SK-N-SH treated with all-trans-retinoic acid at 6 μM for 48 hours (cell line): ENCODE measurements at regions not wholly inside any gene's neighbourhood (a gene's known extent, or its start where the extent isn't known, plus 50 kb on each side); places are given as distances from the start of the nearest gene placed in this dataset.

Source experiments
- ARNTL ChIP-seq: fragments of 450-650 bp; formaldehyde crosslinking; IDR thresholded peaks from 2 replicates; pipeline ENCODE4 v1.5.0; 2020; ENCODE audit warnings: low read depth, mild to moderate bottlenecking, moderate library complexity, borderline replicate concordance
- CREB5 ChIP-seq: fragments of 250-450 bp; sonication (Bioruptor Pico); IDR thresholded peaks from 2 replicates; pipeline ENCODE4 v1.5.1; 2020; ENCODE audit warnings: low read depth, mild to moderate bottlenecking, moderate library complexity
- OSR1 ChIP-seq: fragments of 250-450 bp; sonication (Bioruptor Pico); IDR thresholded peaks from 2 replicates; pipeline ENCODE4 v1.8.0; 2022; ENCODE audit warnings: moderate library complexity, mild to moderate bottlenecking, inconsistent platforms
- POU6F1 ChIP-seq: fragments of 250-450 bp; sonication (Bioruptor Pico); IDR thresholded peaks from 2 replicates; pipeline ENCODE4 v1.8.0; 2021; ENCODE audit warnings: low read depth, mild to moderate bottlenecking, moderate library complexity, borderline replicate concordance
- RARB ChIP-seq: fragments of 250-450 bp; sonication (Bioruptor Pico); IDR thresholded peaks from 2 replicates; pipeline ENCODE4 v1.8.0; 2021; ENCODE audit warnings: mild to moderate bottlenecking, moderate library complexity
- SNAI2 ChIP-seq: fragments of 250-450 bp; sonication (Bioruptor Pico); IDR thresholded peaks from 2 replicates; pipeline ENCODE4 v1.5.0; 2020; ENCODE audit warnings: mild to moderate bottlenecking, moderate library complexity
- TOX ChIP-seq: fragments of 250-450 bp; sonication (Bioruptor Pico); IDR thresholded peaks from 2 replicates; pipeline ENCODE4 v1.8.0; 2021; ENCODE audit warnings: mild to moderate bottlenecking, moderate library complexity, borderline replicate concordance
- ZFP3 ChIP-seq: fragments of 250-450 bp; sonication (Bioruptor Pico); IDR thresholded peaks from 2 replicates; pipeline ENCODE4 v1.5.0; 2020; ENCODE audit warnings: mild to moderate bottlenecking, moderate library complexity
- ZNF8 ChIP-seq: fragments of 450-650 bp; formaldehyde crosslinking; IDR thresholded peaks from 2 replicates; pipeline ENCODE4 v1.5.0; 2020; ENCODE audit warnings: mild to moderate bottlenecking, moderate library complexity

- no peak for TF ChIP-seq OSR1 (CRISPR knock-in tag)
- TF ChIP-seq POU6F1 (CRISPR knock-in tag) = no peak
- no peak for TF ChIP-seq ZFP3 (CRISPR knock-in tag)
- TF ChIP-seq ZNF8 = no peak
- TF ChIP-seq SNAI2 (CRISPR knock-in tag) = no peak
- no peak for TF ChIP-seq RARB (CRISPR knock-in tag)
- TF ChIP-seq CREB5 (CRISPR knock-in tag) = no peak
- TF ChIP-seq ARNTL (CRISPR knock-in tag) = no peak
- TF ChIP-seq TOX (CRISPR knock-in tag) = no peak
Measured at GRCh38 chr7:148485618-148486017, 104.9 kb upstream of the C7orf33 start.
